ENCODE measurements at regions not wholly inside any gene's neighbourhood (a gene's known extent, or its start where the extent isn't known, plus 50 kb on each side); places are given as distances from the start of the nearest gene placed in this dataset.

DNA sequence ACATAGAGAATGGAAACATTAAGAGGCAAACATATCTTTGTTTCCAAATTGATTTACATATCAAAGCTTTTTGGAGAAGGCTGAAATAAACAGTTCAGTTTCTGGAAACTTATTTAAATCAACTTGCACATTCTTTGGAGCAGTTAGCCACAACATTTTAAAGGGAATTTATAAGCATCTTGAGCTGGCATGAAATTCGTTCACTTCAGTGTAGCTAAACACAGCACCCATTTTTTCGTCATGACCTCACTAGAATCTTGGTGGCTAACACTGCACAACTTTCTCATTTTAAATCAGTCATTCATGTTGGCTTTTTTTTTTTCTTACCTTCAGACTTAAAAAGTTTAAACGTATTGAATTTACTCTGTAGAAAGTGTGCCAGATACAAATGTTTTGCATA, 1139.9 kb upstream of the FLRT2 start:
- Histone ChIP-seq H3K4me3 (no peak overlapping the region), H3K27ac (no peak overlapping the region)

DNA sequence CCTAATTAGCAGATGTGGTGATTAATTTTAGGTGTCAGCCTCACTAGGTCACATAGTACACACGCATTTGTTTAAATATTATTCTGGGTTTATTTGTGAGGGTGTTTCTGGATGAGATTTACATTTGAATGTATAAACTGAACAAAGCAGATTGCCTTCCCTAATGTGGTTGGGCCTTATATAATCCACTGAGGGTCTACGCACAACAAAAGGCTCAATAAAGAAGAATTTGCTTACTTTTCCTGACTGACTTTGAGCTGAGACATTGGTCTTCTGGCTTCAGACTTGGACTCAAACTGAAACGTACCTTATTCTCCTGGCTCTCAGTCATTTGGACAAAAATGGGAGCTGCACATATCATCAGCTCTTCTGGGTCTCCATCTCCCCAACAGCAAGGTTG, 1132.3 kb upstream of the FLRT2 start:
- no peak overlapping the region for H3K27ac ChIP-seq
- H3K4me3 ChIP-seq: no peak overlapping the region

DNA sequence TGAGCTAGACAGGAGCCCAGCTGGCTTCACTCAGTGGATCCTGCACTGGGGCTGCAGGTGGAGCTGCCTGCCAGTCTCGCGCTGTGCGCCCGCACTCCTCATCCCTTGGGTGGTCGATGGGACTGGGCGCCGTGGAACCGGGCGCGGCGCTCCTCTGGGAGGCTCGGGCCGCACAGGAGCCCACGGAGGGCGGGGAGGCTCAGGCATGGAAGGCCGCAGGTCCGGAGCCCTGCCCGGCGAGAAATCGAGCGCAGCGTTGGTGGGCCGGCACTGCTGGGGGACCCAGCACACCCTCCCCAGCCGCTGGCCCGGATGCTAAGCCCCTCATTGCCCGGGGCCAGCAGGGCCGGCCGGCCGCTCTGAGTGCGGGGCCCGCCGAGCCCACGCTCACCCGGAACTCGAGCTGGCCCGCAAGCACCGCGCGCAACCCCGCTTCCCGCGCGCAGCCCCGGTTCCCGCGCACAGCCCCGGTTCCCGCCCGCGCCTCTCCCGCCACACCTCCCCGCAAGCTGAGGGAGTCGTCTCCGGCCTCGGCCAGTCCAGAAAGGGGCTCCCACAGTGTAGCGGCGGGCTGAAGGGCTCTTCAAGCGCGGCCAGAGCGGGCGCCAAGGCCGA, 1130.5 kb upstream of the FLRT2 start:
- H3K27ac ChIP-seq: no peak overlapping the region

DNA sequence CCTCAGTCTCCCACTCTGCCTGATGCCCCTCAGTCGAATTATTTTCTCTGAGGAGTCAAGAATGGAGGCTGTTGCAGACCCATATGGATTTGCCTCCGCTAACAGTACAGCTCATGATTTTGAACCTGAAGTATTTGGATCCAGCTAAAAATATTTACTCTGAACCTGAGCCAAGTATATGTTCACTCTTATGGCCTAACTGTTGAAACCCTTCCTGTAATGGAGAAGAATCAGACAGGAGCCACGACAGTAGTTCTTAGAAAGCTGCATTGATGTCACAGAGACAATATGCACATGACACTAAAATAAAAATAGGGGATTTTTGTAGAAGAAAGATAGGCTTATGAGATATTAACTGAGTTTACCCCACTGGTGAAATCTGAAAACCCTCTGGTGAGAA, 1128.3 kb upstream of the FLRT2 start:
- no peak overlapping the region for H3K27ac ChIP-seq
- no peak overlapping the region for H3K4me3 ChIP-seq

More for the DNA sequence above, 1130.5 kb upstream of the FLRT2 start:
- H3K4me3 ChIP-seq: no peak overlapping the region

DNA sequence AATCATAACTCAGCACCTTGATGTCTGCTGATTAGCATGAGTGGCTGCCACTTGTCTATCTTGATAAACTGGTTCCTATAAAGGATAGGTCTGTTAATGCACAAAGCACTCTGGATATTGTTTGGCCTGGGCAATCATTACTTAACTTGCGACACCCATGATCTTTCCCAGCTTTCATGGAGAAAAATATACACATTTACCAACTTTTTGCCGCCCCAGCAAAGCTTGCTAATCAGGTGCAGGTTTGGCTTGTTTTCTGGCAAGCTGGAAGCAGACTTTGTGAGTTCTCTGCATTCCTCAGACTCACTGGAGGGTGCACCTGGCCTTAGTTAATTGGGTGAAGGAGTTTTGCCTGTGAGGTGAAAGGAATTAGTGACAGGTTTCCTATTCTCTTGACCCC, 1126.4 kb upstream of the FLRT2 start:
- Histone ChIP-seq H3K27ac (no peak overlapping the region), H3K4me3 (no peak overlapping the region)

DNA sequence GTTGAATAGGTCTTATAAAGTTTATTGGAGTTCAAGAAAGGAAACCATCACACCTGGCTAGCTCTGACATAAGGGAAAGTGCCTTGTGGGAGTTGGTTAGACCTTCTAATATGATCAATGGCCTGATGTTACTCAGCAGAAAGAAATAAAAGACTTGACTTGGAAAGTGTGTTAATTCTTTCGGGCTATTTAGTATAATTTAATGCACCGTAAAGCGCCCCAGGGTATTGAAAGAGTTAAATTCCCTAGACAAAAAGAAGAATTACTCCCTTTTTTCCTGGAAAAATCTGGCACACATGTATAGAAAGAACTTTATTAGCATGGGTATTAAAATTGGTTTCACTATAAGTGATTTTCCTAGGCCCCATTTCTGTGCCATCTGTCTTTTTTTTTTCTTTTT, 1125.7 kb upstream of the FLRT2 start:
- Histone ChIP-seq H3K27ac (no peak overlapping the region), H3K4me3 (no peak overlapping the region)

DNA sequence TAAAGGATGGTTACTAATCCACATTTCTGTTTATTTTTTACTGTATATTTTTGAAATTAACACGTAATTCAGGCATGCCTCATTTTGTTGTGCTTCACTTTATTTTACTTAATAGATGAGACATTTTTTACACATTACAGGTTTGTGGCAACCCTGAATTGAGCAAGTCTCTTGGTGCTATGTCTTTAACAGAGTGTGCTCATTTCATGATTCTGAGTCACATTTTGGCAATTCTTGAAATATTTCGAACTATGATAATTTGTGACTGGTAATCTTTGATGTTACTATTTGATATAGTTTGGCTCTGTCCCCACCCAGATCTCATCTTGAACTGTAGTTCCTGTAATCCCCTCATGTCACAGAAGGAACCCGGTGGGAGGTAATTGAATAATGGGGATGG, 1120.5 kb upstream of the FLRT2 start:
- Histone ChIP-seq H3K4me3 (no peak overlapping the region), H3K27ac (no peak overlapping the region)

DNA sequence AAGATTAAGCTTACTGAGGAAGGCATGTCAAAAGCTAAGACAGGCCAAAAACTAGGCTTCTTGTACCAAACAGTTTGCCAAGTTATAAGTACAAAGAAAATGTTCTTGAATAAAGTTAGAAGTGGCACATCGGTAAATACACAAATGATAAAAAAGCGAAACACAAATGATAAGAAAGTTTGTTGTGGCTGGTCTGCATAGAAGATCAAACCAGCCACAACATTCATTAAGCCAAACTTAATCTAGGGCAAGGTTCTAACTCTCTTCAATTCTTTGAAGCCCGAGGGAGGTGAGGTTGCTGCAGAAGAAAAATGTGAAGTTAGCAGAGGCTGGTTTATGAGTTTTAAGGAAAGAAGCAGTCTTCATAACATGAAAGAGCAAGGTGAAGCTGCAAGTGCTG, 1119.6 kb upstream of the FLRT2 start:
- Histone ChIP-seq H3K27ac (no peak overlapping the region), H3K4me3 (no peak overlapping the region)

DNA sequence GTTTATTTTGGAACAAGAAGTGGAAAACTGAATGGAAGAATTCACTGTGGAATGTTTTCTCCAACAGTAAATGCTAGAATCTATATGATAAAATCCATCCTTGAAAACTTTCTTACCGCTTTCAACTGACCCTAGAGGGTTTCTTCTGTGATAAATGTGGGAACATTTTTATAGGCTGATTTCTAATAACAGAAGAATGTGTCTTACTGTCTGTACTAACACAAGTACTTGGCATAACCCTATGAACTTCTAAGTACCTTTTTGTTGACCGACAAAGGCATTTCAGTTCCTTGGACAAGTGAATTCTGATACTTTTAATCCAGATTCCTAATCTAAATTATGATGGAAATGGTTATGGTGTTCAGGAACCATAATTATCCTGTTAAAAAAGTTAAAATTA, 1109.7 kb upstream of the FLRT2 start:
- Histone ChIP-seq H3K4me3 (no peak overlapping the region), H3K27ac (no peak overlapping the region)

DNA sequence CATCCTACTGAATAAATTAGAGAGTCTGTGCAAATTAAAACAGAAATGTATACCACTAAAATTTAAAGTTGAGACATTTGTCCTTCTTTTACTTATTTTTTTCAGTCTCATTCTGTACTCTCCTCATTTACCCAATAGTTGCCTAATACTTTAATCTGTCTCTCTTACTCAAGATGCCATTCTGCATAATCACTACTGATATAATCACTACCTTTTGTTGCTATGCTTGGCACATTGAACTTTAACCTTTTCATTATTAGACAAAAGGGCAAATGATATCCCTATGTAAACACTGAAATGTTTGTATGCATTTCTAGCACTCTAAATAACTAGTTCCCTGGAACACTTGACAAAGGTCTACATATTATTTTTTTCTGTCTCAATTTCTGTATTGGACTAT, 1108.3 kb upstream of the FLRT2 start:
- Histone ChIP-seq H3K27ac (no peak overlapping the region), H3K4me3 (no peak overlapping the region)

DNA sequence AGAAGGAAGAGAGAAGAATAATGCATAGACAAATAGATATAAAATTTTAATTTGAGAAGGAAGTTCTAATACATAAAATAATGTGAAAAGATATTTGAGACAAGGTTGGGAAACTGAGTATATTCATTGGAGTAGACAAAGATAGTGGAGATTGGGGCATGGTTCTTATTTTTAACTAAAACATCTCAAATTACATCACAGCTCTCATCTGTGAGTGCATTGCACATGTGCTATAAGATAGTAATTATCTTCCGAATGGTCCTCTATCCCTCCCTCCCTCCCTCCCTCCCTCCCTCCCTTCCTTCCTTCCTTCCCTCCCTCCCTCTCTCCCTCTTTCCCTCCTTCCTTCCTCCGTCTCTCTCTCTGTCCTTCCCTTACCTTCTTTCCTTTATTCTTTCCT, 1104.0 kb upstream of the FLRT2 start:
- H3K27ac ChIP-seq: no peak overlapping the region
- no peak overlapping the region for H3K4me3 ChIP-seq

DNA sequence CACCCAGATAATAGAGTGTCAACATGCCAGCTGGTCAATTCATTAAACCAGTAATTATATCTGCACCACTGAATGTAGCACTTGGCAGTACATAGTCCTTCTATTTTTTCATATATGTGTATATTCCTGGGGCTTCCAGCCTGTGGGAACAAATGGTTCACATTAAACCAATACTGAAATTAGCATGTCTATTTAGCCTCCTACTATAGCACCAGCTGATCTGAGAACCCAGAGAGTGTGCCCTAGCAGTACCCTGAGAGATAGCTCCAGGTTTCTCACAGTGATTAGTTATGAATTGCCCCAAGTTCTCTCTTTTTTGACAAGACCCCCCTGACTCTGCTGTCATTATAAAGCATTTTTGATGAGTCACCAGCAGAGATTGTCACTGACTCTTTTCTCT, 1097.3 kb upstream of the FLRT2 start:
- no peak overlapping the region for H3K27ac ChIP-seq

DNA sequence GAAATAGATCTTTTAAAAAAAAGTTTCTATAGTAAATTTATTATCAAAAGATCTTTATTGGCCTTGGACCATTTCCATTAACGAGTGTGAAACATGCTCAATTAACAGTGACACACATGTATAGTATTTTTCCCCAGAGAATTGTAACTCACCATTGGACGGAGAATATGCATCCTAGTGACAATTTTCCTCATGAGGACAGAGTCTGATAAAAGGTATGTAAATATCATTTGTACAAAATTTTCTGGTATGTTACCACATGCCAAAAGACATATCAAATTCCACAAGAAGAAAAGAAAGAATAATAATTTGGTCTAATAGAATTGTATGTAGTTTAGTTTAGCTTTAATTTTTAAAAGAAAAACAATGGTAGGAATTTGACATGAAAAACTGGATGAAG, 1096.0 kb upstream of the FLRT2 start:
- Histone ChIP-seq H3K27ac (no peak overlapping the region), H3K4me3 (no peak overlapping the region)

More for the DNA sequence above, 1097.3 kb upstream of the FLRT2 start:
- H3K4me3 ChIP-seq: no peak overlapping the region

DNA sequence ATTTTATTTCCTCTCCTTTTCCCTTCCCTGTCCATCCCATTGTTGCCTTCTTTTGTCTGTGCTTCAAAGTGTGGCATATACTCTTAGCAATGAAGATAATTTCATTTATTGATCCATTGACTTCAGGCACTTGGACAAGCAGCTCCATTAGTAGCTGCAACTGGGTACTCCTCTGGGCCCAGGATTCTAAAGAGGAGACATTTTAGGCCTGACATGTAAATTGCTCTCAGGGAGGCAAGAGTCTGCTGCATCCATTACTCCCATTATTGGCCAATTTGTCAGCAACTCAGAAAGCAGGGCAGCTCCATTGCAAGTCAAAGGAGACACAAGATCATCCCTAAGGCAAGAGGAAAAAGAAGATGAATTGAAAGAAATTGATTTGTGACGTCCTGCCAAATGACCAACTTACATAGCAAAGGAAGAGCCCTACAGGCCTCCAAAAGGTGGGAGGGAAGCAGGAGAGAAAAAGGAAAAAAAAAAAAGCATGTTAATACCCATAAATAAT, 1094.1 kb upstream of the FLRT2 start:
- Histone ChIP-seq H3K4me3 (no peak overlapping the region), H3K27ac (no peak overlapping the region)

DNA sequence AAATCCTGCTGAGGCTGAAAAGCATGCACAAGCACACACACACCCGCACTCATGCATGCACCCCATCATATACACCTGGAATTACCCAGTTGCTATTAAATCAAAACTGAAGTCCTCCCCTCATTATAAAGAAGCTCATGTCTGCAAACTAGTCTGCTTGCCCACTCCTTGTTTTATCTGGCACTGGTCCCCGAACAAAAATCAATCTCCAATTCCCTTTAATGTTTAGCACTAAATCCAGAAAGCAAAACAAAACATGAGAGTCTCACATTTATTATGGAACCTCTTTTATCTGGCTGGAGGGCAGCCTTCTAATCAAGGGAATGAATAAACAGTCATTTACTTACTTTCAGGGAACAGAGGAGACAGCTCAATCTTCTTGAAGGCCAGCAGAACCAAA, 1093.4 kb upstream of the FLRT2 start:
- H3K4me3 ChIP-seq: no peak overlapping the region

DNA sequence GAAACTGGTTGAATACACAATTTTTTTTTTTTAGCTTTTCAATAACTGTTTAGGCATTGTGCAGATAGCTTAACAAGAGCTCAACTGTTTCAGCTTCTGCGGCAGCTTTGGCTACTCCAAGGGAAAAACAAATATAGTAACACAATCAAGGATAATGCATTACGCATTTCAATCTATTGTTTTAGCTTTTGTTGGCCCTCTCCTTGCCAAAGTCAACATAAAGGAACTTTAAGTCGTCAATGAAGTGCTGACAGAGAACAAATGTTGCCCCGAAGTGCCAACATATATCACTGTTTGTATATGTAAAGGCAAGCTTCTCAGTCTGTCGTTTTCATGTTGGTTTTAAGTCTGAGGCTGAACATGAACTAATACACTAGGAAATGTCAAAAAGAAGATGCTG, 1087.4 kb upstream of the FLRT2 start:
- Histone ChIP-seq H3K27ac (no peak overlapping the region), H3K4me3 (no peak overlapping the region)

More for the DNA sequence above, 1093.4 kb upstream of the FLRT2 start:
- no peak overlapping the region for H3K27ac ChIP-seq

DNA sequence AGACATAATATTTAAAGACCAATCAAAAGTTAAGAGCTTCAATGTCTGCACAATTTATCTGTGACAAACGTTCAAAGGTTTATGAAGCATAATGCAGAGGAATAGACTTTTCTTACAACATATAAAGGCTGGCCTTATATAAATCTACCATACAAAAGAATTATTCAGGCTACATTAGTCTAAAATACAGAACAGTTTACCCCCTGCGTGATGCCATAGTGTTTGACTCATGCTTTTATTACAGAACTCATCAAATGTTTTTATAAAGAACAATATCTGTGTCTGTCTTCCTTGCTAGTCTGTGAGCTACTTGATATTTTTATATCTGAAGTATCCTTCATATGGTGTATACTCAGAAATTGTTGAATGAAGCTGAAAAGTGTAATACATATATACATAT, 1084.5 kb upstream of the FLRT2 start:
- no peak overlapping the region for H3K27ac ChIP-seq
- no peak overlapping the region for H3K4me3 ChIP-seq

DNA sequence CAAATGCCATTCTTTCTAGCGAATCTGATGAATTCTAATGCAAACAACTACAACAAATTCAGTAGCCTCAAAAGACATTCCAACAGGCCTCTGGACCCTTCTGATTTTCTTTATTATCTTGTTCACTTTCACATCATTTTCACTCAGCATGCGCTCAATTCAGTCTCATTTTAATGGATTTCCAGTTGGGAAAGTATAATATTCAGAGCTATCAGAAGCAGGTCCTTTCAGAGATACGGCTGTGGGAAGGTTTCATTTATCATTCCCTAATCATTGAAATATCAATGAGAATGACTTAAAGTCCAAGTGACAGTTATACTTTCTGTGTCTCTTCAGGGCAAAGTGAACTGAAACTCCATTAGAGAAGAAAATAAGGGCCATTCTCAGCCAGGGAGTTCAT, 1083.7 kb upstream of the FLRT2 start:
- H3K27ac ChIP-seq: no peak overlapping the region
- H3K4me3 ChIP-seq: no peak overlapping the region

DNA sequence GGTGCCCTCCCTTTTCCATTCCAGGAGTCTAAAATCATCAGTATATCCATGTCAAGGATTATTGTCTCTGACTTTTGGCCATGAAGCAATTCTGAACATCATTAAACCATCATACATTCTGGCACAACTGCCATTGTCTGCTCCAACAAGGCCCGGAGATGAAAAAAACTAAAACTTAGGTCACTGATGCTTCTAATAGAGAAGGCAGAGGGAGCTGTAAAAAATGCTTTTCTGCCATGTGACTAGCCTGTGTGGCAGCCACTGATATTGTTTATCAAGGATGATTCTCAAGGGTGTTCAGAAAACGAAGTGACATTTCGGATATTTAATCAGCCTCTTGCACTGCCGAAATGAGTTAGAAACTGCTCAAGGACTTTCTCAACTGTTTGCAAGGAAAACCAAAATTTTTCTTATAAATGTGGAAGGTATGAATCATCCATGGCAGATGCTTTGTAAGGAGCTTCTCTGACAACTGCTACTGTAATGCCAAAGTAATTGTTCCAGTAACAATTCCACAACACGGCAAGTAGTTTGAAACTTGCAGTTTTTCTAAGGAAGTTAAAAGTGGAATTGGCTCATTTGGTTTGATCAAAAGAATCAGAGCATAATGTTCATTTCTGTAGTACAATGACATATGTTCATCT, 1076.5 kb upstream of the FLRT2 start:
- Histone ChIP-seq H3K27ac (no peak overlapping the region), H3K4me3 (no peak overlapping the region)

DNA sequence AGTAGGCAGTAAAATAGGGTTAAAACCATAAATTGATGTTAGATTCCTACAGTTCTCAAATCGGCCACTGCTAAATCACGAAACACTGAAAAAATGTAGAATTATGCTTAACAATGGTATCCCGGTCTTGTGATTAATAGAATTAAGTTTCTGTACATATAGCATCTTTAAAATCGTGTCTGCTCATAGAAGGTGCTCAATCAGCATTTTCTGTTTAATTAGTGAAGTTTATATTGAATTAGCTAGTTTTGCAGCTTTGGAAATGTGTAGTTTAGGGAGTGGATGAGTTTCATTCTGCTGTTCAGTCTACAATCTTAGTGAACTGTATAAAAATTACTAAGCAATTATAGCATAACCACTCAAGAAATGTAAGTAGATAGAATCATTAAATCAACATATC, 1075.8 kb upstream of the FLRT2 start:
- Histone ChIP-seq H3K27ac (no peak overlapping the region), H3K4me3 (no peak overlapping the region)

DNA sequence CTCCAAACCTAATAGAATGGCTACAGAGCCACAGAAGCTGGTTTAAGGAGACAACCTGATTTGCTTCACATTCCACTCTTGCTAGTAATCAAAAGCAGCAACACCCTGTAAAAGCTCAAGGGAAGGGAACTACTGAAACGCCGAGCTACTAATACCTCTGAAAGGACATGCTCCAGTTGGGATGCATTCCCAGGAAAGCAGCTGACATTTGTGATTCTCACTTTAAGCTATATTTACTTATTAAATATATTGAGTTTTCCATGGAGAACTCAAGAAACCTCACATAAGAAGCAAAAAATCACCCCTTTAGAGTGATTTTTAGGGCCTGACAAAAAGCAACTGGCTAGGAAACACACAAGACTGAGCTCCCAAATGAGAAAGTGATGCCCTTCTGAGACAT, 1073.0 kb upstream of the FLRT2 start:
- Histone ChIP-seq H3K27ac (no peak overlapping the region), H3K4me3 (no peak overlapping the region)

DNA sequence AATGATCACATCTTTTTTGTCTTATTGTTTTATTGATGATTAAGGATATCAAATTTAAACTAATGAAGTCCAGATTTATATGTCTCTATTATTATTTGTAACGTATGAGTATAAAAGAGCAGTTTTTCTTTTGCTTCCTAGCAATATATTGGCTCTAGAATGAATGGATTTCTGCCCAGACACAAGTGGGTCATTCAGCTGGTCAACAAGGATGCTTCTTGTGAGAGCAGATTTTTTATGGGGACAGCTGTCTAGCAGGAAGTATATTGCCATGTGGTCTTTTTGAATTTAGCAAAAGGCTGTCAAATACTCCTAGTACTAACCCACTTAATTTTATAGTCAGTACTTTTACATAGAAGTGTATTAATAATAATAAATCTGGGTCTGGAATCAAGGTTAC, 1071.1 kb upstream of the FLRT2 start:
- Histone ChIP-seq H3K27ac (no peak overlapping the region), H3K4me3 (no peak overlapping the region)
